SH-SY5Y (cell line): ENCODE measurements at regions not wholly inside any gene's neighbourhood (a gene's known extent, or its start where the extent isn't known, plus 50 kb on each side); places are given as distances from the start of the nearest gene placed in this dataset.

Source experiments
- GATA2 ChIP-seq: IDR thresholded peaks from 2 replicates; pipeline ENCODE4 v1.6.1; 2011; ENCODE audit warnings: mild to moderate bottlenecking, low read depth, low read length
- GATA3 ChIP-seq: IDR thresholded peaks from 2 replicates; pipeline ENCODE4 v1.6.1; 2011; ENCODE audit warnings: low read depth, mild to moderate bottlenecking, low read length, moderate library complexity

DNA sequence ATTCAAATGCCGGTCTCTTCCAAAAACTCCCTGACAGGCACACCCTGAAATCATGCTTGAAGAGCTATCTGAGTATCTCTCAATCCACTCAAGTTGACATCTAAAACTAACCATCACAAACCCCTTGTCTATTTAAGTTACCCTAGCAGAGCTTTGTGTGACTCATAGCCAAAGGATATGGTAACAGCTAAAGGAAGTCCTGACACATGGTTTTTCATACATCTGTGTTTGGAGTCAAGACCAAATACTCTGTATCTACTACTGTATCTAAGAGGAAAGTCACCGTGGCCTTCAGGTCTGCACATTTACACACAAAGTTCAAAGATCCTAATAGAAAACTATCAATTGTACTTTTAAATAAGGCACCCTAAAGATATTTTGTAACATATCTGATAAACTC lies 239.6 kb upstream of the VCX start:
- TF ChIP-seq GATA3 (no peak), GATA2 (no peak)

DNA sequence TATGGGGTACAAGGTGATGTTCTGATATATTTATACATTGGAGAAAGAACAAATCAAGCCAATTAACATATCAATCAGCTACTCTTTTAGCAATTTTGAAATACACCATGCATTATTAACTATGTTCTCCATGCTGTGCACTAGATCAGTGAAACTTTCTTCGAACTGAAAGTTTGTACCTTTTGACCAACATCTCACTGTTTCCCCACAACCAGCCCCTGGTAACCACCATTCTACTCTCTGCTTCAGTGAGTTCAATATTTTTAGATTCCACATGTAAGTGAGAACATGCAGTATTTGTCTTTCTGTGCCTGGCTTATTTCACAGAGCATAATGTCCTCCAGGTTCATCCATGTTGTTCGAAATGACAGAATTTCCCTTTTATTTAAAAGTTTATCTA lies 246.1 kb upstream of the VCX start:
- no peak for TF ChIP-seq GATA2
- no peak for TF ChIP-seq GATA3

DNA sequence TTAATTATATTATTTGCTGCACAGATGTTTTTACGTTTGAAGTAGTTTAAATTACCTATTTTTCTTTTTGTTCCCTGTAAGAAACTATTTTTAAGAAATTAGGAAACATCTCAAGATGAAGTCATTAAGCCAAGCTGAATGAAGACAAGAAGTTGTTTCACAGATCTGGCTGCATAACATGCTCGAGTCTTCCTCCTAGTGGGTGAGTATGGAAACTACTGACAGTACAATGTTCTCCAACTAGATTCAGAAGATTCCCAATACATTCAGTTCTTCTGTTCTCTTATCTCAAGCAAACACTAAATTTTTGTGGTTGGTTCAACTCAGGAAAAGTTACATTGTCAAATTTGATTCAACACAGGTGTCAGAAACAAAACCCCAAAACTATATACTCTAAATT lies 256.8 kb upstream of the VCX start:
- TF ChIP-seq GATA2 (no peak), GATA3 (no peak)

GRCh38 chrX:7582191-7582590 lies 260.8 kb upstream of the VCX start:
- TF ChIP-seq GATA3 (no peak), GATA2 (no peak)

DNA sequence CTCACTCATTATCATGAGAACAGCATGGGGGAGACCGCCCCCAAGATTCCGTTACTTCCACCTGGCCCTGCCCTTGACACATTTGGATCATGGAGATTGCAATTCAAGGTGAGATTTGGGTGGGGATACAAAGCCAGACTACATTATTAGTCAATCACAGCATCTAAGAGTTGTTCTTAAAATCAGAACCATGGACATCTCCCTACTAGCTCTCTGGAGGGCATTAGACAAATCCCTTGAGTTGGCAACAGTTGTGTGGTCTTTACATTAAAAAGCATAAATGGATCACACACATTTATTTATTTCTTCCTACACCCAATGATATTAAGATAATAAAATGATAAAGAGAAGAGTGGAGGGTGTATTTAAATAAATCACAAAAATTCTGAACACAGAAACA lies 262.8 kb upstream of the VCX start:
- TF ChIP-seq GATA2 (no peak), GATA3 (no peak)

DNA sequence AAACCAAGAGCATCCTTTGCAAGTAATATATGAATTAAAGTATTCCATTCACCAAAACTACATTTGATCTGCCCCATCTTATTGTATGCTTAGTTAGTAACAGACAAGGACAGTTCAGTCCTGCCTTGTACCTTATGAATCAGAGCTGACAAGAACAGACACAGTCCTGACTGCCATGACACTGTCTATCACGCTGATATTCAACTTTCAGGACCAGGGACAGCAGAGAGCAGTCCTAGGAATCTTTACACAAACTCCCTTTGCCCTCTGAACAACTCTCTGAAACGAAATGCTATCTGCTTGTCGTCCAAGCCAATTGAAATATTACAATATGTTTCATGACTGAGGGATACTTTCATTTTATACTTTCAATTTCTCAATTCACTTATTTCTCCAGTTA lies 268.6 kb upstream of the VCX start:
- TF ChIP-seq GATA3 (no peak), GATA2 (no peak)

DNA sequence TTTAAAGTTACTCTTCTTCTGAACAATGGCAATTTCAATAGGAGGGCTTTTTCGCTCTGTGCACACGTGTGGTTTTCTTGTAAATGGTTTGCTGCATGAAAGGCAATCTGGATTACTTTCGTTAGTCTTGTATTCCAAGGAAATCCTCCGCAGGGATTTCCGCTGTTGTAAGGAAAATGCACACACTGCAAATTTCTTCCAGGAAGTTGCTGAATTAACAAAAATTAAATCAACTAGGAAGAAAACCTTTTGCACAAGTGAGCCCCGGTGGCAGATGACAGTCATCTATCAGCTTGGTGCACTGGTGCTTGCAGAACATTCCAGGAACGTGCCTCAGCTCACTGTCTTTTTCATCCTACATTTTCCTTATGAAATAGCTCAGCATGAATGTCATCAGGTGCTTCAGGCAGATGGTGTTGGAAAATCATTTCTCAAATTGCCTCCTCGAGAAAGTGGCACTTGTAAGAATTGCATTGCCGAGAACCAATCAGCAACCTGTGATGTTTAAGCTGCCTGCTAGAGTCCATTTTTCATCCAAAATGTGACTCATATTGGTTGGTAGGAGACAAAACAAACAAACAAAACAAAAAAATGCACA lies 272.4 kb upstream of the VCX start:
- TF ChIP-seq GATA2 (no peak), GATA3 (no peak)

DNA sequence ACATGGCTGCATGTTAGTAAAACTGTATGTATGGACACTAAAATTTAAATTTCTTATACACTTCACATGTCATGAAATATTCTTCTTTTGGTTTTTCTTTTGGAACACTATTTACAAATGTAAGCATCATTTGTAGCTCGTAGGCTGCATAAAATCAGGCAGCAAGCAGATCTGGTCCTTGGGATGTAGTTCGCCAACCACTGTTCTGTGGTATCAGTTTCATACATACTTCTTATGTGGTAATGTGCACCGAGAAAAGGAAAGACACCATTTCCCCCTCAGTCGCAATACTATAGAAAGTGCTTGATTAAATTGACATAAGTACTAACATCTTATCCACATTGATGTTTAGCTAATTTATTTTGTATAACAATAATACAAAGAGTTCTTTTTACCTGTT lies 274.4 kb upstream of the VCX start:
- TF ChIP-seq GATA2 (no peak), GATA3 (no peak)

GRCh38 chrX:7568130-7568529 lies 274.8 kb upstream of the VCX start:
- TF ChIP-seq GATA2 (no peak), GATA3 (no peak)

GRCh38 chrX:7552760-7553159 lies 290.2 kb upstream of the VCX start:
- no peak for TF ChIP-seq GATA3
- no peak for TF ChIP-seq GATA2

GRCh38 chrX:7546551-7547080 lies 296.4 kb upstream of the VCX start:
- TF ChIP-seq GATA2 (no peak), GATA3 (no peak)

DNA sequence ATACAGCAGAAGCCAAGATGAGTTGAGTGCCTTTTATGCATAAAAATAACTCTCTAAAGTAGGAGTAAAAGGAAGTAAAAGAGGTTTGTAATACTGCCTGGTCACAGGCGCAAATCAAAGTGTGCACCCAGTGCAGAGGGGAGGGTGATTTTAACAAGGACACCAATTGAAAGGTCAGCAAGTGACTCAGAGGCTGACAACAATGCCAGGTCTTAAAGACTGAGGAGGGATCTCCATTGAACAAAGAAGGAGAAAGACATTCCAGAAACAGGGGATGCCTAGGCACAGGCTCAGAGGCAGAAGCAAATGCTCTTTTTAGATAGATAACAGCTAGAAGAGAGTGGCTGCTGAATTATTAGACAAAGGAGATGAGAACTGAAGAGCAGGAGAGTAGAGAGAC lies 297.4 kb upstream of the VCX start:
- TF ChIP-seq GATA3 (no peak), GATA2 (no peak)

- TF ChIP-seq GATA3 (no peak), GATA2 (no peak)
Measured at GRCh38 chrX:7542587-7543380, 300.2 kb upstream of the VCX start.

- no peak for TF ChIP-seq GATA3
- TF ChIP-seq GATA2: no peak
Measured at GRCh38 chrX:7522860-7523259, 320.1 kb upstream of the VCX start.

GRCh38 chrX:7515681-7516413 lies 327.1 kb upstream of the VCX start:
- TF ChIP-seq GATA3 (no peak), GATA2 (no peak)
